ENCODE measurements at regions not wholly inside any gene's neighbourhood (a gene's known extent, or its start where the extent isn't known, plus 50 kb on each side); places are given as distances from the start of the nearest gene placed in this dataset.

DNA sequence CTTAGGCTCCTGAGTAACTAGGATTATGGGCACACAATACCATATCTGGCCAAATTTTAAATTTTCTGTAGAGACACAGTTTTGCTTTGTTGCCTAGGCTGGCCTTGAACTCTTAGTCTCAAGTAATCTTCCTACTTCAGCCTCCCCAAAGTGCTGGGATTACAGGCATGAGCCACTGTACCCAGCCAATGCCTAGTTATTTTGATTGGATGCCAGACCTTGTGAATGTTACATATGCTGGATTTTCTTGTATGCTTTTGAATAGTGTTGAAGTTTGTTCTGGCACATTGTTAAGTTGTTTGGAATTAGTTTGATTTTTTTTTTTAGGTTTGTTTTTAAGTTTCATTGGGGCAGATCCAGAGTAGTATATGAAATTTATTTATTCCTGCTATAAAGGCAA lies 110.7 kb upstream of the ANO5 start:
- Histone ChIP-seq H3K27me3 (ENCODE audit: control insufficient read depth, low read length) (no peaks in the 10 kb centered on the region), H3K9me2 (replicated peaks; ENCODE audit: control insufficient read depth, low read length) (no peaks in the 10 kb centered on the region), H3K4me3 (ENCODE audit: low read length) (no peak overlapping the region), H3F3A (ENCODE audit: control insufficient read depth, insufficient read depth) (no peaks in the 10 kb centered on the region), H3K36me3 (ENCODE audit: control insufficient read depth, low read length) (no peaks in the 10 kb centered on the region), H3K9me3 (ENCODE audit: control insufficient read depth, insufficient read depth, low read length) (no peaks in the 10 kb centered on the region), H3K27ac (ENCODE audit: low read depth, low read length) (no peak overlapping the region), H3K4me1 (ENCODE audit: control insufficient read depth, low read length) (no peaks in the 10 kb centered on the region), H4K20me1 (ENCODE audit: control insufficient read depth, insufficient read depth, low read depth, low read length) (no peaks in the 10 kb centered on the region), H3K4me2 (ENCODE audit: low read length) (no peak overlapping the region), H3K79me2 (ENCODE audit: control insufficient read depth, low read length) (no peaks in the 10 kb centered on the region)
- TF ChIP-seq CTCF (IDR thresholded peaks at IDR 0.05; ENCODE audit: low read depth, low read length, poor library complexity, severe bottlenecking), result no peak
- no peak for TF ChIP-seq EZH2phosphoT487 (IDR thresholded peaks at IDR 0.05; ENCODE audit: borderline replicate concordance, low read length)

- no peaks in the 10 kb centered on the region for H3K9me3 ChIP-seq (ENCODE audit: control insufficient read depth, insufficient read depth, low read length)
- no peaks in the 10 kb centered on the region for H4K20me1 ChIP-seq (ENCODE audit: control insufficient read depth, insufficient read depth, low read depth, low read length)
- no peaks in the 10 kb centered on the region for H3K9me2 ChIP-seq (replicated peaks; ENCODE audit: control insufficient read depth, low read length)
- no peak for TF ChIP-seq CTCF (IDR thresholded peaks at IDR 0.05; ENCODE audit: low read depth, low read length, poor library complexity, severe bottlenecking)
- no peak for TF ChIP-seq EZH2phosphoT487 (IDR thresholded peaks at IDR 0.05; ENCODE audit: borderline replicate concordance, low read length)
- no peak overlapping the region for H3K27ac ChIP-seq (ENCODE audit: low read depth, low read length)
- H3K79me2 ChIP-seq (ENCODE audit: control insufficient read depth, low read length), result no peaks in the 10 kb centered on the region
- no peak overlapping the region for H3K4me3 ChIP-seq (ENCODE audit: low read length)
- no peak overlapping the region for H3K4me2 ChIP-seq (ENCODE audit: low read length)
- H3K27me3 ChIP-seq (ENCODE audit: control insufficient read depth, low read length), result no peaks in the 10 kb centered on the region
- H3K36me3 ChIP-seq (ENCODE audit: control insufficient read depth, low read length), result no peaks in the 10 kb centered on the region
- no peaks in the 10 kb centered on the region for H3K4me1 ChIP-seq (ENCODE audit: control insufficient read depth, low read length)
- no peaks in the 10 kb centered on the region for H3F3A ChIP-seq (ENCODE audit: control insufficient read depth, insufficient read depth)
These were observed 110.1 kb upstream of the ANO5 start for GRCh38 chr11:22082788-22083187.

DNA sequence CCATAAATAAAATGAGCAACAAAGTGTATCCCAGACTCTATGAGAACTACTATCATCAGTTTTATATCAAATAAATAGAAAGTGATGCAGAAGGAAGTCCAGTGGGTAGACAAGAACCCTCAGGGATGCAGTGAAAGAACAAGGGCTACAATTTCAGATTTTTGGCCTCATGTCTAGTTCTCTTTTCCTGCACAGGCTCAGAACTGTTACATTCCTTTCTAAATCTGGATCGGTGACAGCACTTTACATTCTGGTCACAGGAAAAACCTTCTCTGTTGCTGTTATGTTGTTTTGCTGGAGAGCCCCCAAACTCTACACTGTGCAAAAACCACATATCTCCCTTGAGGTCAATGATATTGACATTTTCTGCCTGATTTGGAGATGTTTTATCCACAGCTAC lies 108.8 kb upstream of the ANO5 start:
- H3K27ac ChIP-seq (ENCODE audit: low read depth, low read length), result no peak overlapping the region
- no peaks in the 10 kb centered on the region for H3K9me3 ChIP-seq (ENCODE audit: control insufficient read depth, insufficient read depth, low read length)
- TF ChIP-seq CTCF (IDR thresholded peaks at IDR 0.05; ENCODE audit: low read depth, low read length, poor library complexity, severe bottlenecking) (no peak), EZH2phosphoT487 (IDR thresholded peaks at IDR 0.05; ENCODE audit: borderline replicate concordance, low read length) (no peak)
- no peak overlapping the region for H3K4me3 ChIP-seq (ENCODE audit: low read length)
- H3K4me1 ChIP-seq (ENCODE audit: control insufficient read depth, low read length), result no peaks in the 10 kb centered on the region
- H3K9me2 ChIP-seq (replicated peaks; ENCODE audit: control insufficient read depth, low read length), result no peaks in the 10 kb centered on the region
- H3K4me2 ChIP-seq (ENCODE audit: low read length), result no peak overlapping the region
- no peaks in the 10 kb centered on the region for H3K36me3 ChIP-seq (ENCODE audit: control insufficient read depth, low read length)
- no peaks in the 10 kb centered on the region for H3F3A ChIP-seq (ENCODE audit: control insufficient read depth, insufficient read depth)
- H4K20me1 ChIP-seq (ENCODE audit: control insufficient read depth, insufficient read depth, low read depth, low read length), result no peaks in the 10 kb centered on the region
- no peaks in the 10 kb centered on the region for H3K79me2 ChIP-seq (ENCODE audit: control insufficient read depth, low read length)
- no peaks in the 10 kb centered on the region for H3K27me3 ChIP-seq (ENCODE audit: control insufficient read depth, low read length)

- H3K79me2 ChIP-seq (ENCODE audit: control insufficient read depth, low read length), result no peaks in the 10 kb centered on the region
- H3K4me1 ChIP-seq (ENCODE audit: control insufficient read depth, low read length), result no peaks in the 10 kb centered on the region
- H3K4me3 ChIP-seq (ENCODE audit: low read length), result no peak overlapping the region
- H3K4me2 ChIP-seq (ENCODE audit: low read length), result no peak overlapping the region
- TF ChIP-seq EZH2phosphoT487 (IDR thresholded peaks at IDR 0.05; ENCODE audit: borderline replicate concordance, low read length) (no peak), CTCF (IDR thresholded peaks at IDR 0.05; ENCODE audit: low read depth, low read length, poor library complexity, severe bottlenecking) (no peak)
- no peaks in the 10 kb centered on the region for H3K9me2 ChIP-seq (replicated peaks; ENCODE audit: control insufficient read depth, low read length)
- no peaks in the 10 kb centered on the region for H3F3A ChIP-seq (ENCODE audit: control insufficient read depth, insufficient read depth)
- no peaks in the 10 kb centered on the region for H4K20me1 ChIP-seq (ENCODE audit: control insufficient read depth, insufficient read depth, low read depth, low read length)
- no peaks in the 10 kb centered on the region for H3K9me3 ChIP-seq (ENCODE audit: control insufficient read depth, insufficient read depth, low read length)
- no peaks in the 10 kb centered on the region for H3K36me3 ChIP-seq (ENCODE audit: control insufficient read depth, low read length)
- no peaks in the 10 kb centered on the region for H3K27me3 ChIP-seq (ENCODE audit: control insufficient read depth, low read length)
- H3K27ac ChIP-seq (ENCODE audit: low read depth, low read length), result no peak overlapping the region
These were observed 108.3 kb upstream of the ANO5 start for GRCh38 chr11:22084564-22084963.
